Anterior cingulate cortex (tissue), 58 donors: ENCODE measurements at regions not wholly inside any gene's neighbourhood (a gene's known extent, or its start where the extent isn't known, plus 50 kb on each side); places are given as distances from the start of the nearest gene placed in this dataset.
"Not testable (repeated sequence)": the region's sequence is repeated elsewhere in the genome, so short reads cannot be mapped to it uniquely, and the experiment has no call there.

ENCODE experiments used
- DNase-seq, 58 donors: peaks; one replicate each; lab custom pipeline; 2025; lab: John Stamatoyannopoulos, UW

DNA sequence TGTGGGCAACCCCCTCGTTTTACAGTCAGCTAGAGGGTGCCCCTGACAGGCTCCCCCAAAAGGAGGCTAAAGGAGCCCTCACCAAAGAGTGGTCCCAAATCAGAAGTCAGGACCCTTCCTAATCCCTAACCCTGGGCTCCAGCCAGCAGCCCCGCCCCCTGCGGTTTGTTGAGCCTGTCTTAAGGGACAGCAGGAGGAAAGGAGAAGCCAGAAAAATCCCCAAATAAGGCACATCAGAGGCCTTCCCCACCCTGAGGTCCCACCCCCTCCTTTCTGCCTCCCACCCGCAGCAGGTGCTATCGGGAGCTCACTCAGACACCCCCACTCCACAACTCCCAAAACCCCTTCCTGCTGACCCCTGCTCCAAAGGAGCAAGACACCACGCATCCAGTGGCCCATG lies 127.2 kb downstream of the TNFRSF13B start:
- DNase-seq = not testable (repeated sequence)

DNA sequence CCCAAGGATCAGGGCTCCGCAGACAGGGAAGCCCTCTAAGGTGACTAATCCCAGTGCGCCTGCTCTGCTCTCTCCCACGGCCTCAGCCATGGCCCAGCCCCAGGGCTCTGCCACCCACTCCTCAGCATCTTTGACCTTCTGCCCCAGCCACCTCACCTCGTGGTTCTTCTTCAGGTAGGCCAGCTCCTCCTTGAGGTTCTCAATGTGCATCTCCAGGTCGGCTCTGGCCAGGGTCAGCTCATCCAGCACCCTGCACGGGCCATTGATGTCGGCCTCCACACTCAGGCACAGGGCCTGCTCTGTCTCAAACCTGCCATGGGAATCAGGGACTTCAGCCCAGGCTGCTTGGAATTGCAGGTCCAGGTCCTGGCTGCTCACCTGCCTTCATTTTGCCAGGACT lies 128.4 kb downstream of the TNFRSF13B start:
- DNase-seq = not testable (repeated sequence)

DNA sequence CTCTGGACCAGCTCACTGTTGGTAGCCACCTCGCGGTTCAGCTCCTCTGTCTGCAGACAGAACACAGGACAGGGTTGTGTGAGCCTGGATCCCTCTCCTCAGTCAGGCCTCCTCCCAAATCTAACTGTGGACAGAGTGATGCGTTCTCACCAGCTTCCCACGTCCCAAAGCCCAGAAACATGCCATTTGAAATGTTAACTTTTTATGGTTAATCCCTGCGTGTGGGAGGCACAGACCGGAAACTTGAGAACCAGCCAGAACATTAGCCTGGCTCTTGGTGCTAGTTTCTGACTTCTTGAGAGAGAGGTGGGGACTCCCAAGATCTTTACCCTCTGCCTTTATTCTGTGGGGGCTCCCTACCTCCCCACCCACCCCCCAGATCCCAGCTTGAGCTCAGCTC lies 129.6 kb downstream of the TNFRSF13B start:
- peak in 3 of 58 donors; percentile 3 to 31 (median 16) for DNase-seq

DNA sequence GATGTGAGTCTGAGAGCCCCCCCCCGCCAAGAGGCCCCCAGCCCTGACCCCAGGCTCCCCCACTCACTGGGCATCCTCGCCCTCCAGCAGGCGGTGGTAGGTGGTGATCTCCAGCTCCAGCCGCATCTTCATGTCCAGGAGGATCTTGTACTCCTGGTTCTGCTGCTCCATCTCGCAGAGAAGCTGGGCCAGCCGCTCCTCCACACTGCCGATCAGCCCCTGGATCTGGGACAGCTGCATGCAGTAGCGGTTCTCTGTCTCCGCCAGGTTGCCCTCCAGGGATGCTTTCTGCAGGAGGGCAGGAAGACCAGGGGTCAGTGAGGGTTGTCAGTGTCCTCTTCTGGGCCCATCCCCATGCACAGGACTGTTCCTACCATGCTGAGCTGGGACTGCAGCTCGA lies 130.0 kb downstream of the TNFRSF13B start:
- DNase-seq = not testable (repeated sequence)

DNA sequence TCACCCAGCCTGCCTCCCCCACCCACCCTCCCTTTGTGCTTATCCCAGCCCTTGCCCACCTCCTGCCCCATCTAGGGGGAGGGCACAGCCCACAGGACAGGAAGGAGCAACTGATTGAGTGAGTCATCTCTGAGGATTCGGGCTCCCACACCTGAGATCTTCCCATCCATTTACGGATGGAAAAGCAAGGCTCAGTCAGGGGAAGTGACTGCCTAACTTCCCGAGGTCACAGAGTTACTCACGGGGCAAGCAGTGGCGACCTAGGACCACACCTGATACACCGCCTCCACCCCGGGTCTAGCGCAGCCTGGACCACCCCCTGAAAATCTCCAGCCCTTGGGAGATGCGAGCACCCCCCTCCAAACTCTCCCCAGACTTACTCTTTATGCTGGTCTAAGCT lies 131.7 kb downstream of the TNFRSF13B start:
- not testable (repeated sequence) for DNase-seq

DNA sequence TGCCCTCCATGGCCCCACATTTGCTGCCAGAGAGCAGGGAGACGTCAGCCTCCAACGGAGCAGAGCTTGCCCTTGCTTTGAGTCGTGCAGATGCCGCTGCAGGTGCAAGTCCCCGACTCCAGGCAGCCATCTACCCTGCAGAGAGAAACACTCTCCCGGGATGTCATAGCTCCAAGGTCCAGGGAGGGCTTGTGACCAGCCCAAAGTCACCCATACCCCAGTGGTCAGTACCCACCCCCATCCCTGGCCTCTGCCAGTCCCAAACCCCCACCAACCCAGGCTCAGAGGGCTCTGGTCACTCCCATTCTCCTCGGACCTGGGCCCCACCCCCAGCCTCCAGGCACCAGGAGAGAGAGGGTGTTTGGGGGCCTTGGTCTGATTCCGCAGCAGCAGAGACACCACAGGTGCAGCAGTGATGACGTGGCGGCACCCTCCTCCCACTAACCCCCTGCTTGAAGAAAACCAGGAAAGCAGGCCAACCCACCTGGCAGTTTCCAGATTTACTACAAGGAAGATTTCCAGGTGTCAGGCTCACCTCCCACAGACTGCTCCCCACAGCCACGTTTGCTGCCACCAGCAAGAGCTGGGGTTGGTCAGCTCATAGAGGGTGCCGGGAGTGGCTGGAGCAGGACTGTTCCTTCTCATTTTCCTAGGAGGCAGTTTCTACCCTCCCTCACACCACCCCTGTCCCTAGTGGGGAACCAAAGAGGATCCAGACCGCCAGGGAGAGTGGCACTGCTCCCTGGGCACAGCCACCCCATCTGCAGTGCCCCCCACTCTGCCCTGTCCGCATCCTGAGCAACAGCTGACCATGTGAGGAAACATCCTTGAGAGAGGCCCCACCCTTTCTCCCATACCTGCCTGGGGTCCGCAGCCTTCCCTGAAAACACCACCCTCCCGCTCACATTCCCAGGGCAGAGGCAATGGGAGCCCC lies 132.4 kb downstream of the TNFRSF13B start:
- DNase-seq = peak in 1 of 58 donors; percentile 11

DNA sequence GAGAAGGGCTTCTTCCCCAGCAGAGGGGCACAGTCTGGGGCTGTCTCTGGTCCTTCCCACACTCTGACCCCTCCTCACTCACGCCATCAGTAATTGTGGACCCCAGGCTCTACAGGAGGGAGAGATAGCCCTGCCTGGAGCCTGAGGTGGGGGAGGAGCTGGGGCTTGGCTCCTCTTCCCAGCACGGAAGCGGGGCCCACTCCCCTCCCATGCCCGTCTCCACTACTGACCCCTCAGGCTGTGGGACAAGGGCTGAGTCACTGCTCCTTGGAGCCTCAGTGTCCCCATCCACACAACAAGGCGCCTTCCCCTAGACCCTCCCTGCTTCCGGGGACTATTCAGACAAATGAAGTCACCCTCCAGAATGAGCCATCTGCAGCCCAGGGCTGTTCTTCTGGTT lies 133.1 kb downstream of the TNFRSF13B start:
- DNase-seq = not testable (repeated sequence)

DNA sequence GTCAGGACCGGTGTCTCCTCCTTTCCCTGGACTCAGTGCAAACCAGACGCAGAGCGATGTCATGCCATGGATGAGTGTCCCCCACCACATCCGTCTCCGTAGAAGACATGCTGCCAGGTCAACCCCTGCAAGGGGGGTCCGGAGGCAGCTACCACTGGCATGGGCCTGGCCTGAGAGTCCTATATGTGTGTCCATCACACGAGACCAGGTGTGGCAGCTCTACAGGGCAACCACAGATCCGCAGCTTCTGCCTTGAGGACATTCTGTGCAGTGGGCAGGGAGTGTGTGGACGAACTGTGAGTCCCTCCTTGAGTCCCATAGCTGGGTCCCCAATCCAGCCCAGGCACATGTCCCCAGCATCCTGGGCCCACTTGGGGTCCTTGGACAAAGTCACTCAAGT lies 133.6 kb downstream of the TNFRSF13B start:
- DNase-seq = not testable (repeated sequence)

DNA sequence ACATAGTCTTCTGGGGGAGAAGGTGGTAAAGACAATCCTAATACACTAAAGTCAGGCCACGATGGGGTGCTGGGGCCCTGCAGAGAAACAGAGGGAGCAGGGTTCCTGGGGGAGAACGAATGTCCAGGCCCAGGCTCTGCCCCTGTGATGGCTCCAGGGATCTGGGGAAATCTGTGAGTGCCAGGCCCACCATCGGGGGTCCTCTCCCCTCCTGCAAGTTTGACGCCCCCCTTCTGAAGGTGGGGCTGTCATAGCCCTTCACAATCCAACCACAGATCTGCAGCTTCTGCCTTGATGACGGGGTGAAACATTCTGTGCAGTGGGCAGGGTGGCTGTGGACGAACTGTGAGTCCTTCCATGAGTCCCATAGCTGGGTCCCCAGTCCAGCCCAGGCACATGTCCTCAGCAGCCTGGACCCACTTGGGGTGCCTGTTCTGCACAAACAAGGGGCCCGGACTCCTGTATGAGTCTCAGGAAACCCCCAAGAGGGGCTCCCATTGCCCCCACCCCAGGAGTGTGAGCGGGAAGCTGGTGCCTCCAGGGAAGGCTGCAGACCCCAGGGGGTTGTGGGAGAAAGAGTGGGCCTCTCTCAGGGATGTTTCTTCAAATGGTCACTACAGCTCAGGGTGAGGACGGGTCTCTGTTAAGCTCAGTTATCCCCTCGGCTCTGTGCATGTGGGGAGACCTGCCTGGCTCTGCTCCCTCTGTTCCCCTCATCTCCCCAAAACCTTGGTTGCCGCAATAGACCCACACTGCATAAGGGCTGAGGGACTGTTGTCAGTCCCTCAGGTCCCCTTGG lies 134.3 kb downstream of the TNFRSF13B start:
- not testable (repeated sequence) for DNase-seq

DNA sequence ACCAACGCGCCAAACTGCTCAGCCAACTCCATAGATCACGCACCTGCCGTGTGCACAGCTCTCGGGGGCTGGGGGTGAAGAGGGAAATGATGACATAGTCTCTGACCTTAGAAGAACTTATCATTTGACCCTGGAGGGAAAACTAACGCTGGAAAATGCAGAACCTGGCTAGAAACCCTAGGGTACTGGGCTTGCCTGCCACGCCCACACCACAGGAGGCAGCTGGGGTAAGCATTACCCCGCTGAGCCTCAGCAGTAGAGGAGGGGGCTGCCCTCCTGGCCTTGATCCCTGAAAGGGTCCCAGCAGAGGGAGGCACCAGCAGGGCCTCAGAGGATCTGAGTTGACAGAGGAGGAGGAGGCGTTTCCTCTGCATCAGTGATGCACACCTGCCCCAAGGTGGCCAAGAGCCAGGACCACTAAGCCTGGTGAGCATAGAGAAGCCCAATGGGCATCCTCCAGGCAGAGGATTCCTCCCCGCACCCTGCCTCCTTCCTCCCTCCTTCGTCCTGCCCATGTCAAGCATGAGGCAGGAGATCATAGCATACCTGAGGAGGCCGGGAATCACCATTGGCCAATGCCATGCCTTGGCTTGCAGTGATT lies 135.5 kb downstream of the TNFRSF13B start:
- DNase-seq = not testable (repeated sequence)

DNA sequence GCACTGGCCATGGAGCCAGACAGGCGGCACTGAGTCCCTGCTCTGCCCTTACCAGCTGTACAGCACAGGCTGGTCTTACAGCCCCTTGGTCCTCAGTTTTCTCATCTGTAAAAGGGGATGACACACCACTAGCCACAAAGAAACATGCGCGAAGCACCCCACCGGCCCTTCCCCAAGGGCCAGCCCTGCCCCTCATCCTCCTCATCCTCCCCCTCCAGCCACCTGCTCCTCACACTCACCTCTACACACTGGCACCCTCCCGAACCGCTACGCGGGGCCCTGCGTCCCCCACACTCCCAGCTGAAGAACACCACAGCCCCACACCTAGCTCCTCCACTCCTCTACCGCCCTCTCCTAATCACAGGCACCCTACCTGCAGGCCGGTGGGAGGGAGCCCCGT lies 138.4 kb downstream of the TNFRSF13B start:
- DNase-seq = not testable (repeated sequence)

DNA sequence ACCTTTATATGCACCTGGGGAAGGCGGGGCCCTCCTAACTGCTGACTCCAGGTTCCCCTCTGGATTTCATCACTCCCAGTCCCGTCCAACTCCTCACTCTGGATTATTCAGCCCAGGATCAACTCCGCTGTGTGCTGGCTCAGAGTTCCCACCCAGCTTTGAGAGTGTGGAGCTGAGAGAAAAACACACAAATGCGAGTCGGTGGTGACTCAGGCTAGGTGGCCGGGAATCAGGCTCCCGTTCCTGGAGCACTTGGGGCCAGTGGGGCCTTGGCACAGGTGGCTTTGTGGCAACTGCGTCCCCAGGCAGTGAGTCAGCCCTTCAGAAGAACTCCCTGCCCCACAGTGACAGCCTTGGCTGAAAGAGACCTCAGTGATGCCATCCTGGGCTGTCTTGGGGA lies 139.1 kb downstream of the TNFRSF13B start:
- not testable (repeated sequence) for DNase-seq

DNA sequence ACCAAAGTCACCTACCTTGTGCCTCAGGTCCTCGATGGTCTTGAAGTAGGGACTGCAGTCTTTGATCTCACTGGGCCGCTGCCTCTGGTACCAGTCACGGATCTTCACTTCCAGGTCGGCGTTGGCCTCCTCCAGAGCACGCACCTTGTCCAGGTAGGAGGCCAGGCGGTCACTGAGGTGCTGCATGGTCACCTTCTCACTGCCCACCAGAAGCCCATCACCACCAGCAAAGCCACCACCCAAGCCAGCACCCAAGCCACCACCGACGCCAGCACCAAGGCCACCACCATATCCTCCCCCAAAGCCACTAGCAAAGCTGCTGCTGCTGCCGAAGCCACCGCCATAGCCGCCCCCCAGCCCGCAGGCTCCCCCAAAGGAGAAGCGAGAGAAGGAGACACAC lies 139.7 kb downstream of the TNFRSF13B start:
- DNase-seq = not testable (repeated sequence)

DNA sequence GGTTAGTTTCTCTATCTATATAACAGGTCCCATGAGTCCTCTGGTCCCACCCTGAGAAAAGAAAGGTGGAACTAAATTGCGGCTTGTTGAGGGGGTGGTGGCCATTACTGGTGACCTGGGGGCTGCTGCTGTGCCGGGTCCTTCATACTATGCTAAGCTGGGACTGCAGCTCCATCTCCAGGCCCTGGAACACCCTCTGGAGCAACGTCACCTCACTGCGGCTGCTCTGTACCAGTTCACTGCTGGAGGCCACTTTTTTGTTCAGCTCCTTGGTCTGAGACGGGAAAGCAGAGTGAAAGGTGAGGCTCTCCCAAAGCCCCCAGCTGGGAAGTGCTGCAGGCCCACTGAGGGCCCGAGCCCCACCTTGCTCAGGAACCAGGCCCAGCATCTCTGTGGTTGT lies 140.7 kb downstream of the CCDC144A start:
- DNase-seq = not testable (repeated sequence)

DNA sequence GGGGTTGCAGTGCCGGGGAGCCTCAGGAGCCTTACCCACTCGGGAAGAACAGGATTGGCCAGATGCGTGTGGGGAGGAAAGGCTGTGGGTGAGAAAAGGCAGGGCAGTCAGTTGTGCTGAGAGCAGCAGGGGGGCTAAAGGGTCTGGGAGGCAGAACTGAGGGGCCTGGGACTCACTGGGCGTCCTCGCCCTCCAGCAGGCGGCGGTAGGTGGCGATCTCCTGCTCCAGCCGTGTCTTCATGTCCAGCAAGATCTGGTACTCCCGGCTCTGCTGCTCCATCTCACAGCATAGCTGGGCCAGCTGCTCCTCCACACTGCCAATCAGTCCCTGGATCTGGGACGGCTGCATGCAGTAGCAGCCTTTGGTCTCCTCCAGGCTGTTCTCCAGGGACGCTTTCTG lies 140.2 kb downstream of the CCDC144A start:
- not testable (repeated sequence) for DNase-seq
